ENCODE measurements at regions not wholly inside any gene's neighbourhood (a gene's known extent, or its start where the extent isn't known, plus 50 kb on each side); places are given as distances from the start of the nearest gene placed in this dataset.
"Not testable (repeated sequence)": the region's sequence is repeated elsewhere in the genome, so short reads cannot be mapped to it uniquely, and the experiment has no call there.

DNA sequence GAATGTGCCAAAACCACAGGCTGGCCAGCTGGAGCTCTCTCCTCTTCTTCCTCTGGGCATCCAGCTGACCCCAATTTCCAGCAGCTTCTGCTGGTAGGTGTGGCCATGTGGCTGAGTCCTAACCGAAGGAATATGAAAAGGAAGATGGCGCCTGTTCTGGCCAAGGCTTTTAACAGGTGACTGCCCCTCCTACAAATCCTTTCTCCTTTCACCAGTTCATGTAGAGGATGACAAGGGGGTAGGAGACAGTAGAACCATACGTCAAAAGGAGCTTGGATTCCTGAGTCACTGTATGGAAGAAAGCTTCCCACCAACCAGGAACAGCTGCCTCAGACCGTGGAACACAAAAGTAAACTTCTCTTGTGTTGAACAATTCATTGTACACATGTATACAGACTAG, 316.7 kb upstream of the IGF1R start:
- no peak for DNase-seq

DNA sequence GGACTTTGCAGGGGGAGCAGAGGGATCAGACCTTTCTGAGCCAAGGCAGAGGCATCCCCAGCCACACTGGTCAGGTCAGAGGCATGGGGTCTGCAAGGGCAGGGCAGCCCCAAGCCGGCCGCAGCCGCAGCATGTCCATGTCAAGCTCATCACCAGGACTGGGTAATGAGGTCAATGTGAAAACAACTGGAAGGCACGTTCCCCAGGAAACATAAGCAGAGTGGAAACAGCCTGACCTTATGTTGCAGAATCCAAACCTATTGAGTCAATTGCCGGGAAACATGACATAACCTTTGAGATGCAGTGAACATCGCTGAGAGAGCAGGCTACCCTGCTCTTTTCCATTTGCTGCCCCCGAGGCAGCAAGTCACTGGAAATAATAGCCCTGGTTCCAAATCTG, 315.1 kb upstream of the IGF1R start:
- no peak for DNase-seq

DNA sequence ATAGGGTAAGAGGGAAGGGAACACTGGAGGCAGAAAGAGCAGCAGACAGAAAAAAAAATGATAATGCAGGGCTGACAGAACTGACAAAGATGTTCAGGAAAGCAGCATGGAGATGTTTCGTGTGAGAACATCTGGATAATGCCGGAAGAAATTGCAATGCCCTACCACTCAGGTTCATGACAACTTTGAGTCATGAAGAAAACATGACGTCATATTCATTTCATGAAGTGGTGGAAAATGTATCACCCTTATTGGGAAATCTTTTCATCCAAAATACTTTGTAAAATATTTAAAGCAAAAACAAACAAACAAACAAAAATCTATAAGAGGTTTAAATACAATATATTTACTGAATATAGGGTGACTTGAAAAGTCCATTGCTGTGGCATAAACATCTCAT, 305.4 kb upstream of the IGF1R start:
- DNase-seq, result no peak

DNA sequence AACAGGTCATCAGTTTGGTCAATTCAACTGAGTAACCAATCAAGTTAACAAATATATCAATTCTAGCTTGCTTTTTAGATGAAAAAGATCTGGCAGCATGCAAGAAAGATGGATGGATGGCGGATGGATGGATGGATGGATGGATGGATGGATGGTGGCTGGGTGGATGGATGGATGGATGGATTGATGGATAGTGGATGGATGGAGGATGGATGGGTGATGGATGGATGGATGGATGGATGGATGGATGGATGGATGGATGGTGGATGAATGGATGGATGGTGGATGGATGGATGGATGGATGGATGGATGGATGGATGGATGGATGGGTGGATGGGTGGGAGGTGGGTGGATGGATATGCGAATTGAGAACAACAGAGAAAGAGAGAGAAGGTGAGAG, 303.7 kb upstream of the IGF1R start:
- no peak for DNase-seq

DNA sequence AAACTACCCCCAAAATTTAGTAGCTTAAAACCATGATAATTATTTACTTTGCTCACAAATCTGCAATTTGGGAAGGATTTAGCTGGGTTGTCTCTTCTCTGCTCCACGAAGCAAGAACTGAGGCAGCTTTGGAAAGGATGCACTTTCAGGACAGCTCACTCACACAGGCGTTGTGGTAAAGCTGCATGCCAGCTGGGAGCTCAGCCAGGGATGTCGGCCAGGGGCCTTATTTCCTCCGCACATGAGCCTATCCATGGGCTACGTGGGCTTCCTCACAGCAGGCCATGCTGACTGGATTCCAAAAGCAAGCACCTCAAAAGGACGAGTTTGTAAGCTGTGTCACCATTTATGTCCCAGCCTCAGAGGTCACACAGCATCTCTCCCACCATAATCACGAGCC, 301.3 kb upstream of the IGF1R start:
- no peak for DNase-seq

DNA sequence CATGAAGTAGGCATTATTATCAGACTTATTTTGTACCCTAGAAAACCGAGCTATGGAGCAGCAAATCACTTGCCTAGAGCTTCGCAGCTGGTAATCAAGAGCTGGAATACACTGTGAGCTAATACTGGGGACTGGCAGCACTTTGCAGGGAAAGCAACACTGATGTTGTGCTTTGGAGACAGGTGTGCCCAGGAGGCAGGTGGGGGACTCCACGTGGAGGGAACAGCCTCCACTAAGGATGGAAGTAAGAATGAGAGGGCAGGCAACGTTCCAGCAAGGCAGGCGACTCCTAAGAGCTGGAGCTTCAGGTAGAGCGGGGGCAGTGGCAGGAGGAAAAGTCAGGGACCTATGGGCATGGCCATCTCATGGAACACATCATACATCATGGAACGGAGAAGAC, 300.5 kb upstream of the IGF1R start:
- DNase-seq, result no peak

DNA sequence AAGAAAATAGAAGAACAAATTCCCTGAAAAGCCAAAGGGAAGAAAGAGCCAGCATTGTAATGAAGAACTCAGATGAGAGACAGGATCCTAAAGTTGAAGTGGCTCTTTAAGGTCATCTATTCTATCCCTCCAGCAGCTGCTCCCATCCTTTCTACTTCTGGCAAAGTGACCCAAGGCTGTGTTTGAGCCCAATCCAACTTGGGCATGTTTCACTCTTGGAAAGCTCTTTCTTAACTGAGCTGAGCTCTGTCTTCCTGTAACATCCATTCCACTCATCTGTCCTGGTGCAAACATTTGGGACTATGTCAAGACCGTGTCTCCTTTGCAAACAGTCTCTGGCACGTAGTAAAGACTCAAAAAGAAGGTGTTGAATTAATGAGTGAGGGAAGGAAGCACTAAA, 298.1 kb upstream of the IGF1R start:
- no peak for DNase-seq

DNA sequence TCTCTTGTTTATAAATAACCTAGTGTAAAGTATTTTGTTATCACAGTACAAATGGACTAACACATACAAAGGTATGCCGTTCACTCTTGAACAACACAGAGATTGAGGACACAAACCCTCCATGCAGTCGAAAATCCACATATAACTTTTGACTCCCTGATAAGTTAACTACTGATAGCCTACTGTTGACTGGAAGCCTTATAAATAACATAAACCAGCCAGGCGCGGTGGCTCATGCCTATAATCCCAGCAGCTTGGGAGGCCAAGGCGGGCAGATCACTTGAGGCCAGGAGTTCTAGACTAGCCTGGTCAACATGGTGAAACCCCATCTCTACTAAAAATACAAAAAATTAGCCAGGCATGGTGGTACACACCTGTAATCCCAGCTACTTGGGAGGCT, 290.1 kb upstream of the IGF1R start:
- DNase-seq, result not testable (repeated sequence)

DNA sequence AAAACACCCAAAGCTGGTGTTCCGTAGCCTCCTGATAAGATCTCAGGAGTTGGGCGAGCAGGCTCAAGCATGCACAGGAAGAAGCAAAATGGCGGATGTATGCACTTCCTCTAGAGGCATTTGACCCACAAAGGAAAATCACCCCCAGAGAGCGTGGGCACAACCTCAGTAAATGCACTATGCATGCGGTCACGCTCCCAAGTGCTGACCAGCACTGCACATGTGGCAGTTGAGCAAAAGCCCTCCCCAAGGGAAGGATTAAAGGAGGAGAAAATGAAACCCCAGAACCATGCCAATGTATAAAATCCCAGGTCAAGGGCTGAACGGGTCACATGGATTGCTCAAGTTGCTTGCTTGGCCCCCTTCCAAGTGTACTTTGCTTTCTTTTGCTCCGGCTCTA, 289.4 kb upstream of the IGF1R start:
- no peak for DNase-seq

DNA sequence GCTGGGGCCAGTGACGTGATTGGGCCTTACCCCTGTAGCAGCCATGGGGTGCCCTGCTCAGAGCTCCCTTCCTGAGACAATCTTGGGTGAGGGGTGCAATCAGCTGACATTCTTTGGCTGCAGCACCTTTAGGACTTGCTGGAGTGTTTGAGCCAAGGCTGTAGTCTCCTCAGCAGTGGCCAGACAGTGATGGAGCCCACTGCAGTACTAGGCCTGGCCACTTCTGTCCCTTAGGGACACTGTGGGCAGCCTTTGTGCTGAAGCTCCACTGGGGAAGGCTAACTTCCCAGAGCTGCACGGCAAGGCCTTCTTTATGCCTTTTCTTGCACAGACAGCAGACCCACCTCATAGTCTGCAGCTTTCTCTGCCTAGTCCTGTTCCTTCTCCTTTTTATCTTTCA, 284.9 kb upstream of the IGF1R start:
- DNase-seq, result no peak

DNA sequence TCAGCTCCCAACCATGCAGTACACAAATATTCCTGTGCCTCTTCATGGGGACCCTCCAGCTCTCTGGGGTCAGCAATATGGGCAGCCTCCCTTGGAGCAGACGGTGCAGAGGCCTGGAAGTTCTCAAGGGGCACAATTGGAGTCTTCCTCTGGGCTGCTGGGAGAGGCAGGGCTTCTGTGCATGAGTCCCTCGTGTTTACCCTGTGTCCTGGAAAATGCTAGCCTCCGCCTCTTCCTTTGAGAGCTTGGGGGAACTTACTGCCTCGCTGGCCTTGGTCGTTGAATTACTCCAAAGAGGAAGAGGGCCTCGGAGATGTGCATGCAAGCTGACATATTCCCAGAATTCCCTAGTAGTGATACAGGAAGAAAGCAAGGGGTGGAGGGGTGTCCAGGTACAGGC, 284.4 kb upstream of the IGF1R start:
- DNase-seq, result no peak

DNA sequence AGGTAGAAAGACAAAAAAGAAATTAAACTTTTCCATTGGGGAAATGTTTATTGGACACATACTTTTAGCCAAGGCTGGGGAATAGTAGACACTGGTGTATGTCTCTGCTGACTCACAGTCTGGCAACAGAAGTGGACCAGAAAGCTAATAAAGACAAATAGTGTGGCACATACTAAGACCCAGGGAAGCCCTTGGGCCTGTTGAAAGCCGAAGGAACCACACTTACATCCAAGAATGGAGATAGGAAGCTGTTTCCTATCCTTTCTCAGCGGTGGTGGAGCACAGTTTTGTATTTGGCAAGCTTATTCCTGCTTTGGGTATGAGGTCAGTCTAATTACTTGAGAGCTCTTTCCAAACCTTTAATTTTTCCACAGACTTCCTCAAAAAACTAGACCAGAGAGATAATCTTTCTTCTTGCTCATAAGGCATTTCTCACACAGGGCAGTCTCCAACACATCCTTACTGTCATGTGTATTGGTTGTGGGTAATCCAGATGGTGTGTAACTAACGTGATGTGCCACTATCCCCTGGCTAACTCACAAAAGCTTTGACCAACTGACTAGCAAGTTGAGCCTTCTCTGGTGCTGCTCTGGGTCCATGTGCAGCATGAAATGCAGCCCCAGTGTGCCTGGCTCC, 279.1 kb upstream of the IGF1R start:
- DNase-seq, result no peak

DNA sequence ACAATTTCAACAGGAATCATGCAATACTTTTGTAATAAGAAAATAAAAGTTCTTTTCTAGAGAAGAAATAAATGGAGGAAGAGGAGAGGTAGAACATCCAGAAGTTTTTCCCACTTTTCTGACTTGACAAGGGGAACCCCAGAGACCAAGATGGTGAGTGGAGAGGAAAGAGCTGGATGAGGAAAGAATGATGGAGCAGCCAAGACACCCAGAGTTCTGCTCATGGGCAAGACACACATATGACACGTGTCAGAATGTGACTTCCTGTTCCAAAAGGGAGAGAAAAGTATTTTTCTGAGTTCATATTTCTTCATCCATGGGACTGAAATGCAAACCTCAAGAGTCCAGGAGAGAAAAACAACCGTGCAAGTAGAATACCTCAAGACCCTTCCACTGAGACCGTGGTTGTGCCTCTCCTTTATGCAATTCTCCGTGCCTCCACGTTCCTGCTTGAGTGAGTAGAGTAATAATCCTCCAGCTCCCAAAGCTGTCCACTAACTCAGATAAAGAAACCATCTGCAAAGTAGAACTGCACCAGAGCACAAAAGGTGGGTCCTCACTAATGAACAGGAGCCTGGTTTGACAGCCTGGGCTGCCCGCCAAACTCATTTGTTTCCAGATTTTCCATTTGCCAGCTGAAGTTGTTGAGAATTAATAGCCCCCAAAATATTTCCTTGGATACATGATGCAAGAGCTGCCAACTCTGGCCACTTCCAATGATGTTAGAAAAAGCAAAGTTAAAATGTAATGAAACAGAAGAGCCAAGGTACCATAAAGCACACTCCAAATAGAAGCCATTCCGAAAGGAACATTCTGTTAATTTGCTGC, 272.6 kb upstream of the IGF1R start:
- DNase-seq, result no peak

DNA sequence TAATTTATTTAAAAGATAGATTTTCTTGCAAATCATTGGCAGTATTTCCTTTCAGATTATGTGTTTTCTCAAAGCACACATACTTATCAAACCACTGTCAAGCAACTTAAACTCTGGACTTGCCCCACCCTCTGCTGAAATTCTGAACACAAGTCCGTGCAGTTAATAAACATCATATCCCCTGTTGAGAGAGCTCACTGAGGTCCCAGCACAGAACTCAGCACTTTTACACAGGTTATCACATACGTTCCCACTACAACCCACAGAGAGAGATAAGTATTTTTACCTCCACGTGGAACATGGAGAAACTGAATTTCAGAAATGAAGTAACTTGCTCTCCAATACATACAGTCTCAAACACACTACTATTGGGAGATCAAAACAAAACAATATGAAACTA, 267.6 kb upstream of the IGF1R start:
- DNase-seq, result no peak

DNA sequence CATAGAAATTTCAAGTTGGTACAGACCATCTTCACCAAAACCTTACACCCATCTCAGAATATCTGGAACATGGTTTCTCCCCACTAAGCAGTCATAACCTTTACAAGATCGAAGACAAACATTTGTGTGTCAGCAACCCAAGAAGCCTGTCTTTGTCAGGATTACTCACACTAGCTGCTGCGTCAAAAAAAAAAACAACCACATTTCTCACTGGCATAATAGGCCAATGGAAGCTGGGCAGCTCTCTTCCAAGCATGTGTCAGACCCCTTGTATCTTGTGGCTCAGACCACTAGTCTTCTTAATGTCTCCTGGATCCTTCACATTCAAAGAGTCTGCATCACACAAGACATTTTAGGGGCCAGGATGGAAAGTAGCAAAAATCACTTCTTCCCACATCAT, 266.9 kb upstream of the IGF1R start:
- no peak for DNase-seq

DNA sequence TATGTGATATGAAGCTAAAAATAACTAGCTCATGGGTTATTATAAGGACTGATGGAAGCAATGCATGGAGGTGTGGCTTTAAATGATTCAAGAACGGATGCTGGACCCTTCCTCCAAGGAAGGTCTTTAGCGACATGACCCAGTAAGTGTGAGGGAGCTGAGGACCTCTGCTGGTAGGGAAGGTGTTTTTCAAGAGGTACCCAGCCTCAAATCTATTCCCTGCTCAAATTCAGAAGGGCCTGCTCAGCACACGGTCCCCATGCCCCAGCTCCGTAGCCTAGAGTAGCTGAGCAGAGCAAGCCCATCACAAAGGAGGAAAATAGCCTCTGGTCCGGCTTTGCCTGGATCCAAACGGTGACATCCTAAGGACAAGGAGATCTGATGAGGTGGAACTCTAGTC, 266.2 kb upstream of the IGF1R start:
- DNase-seq, result no peak

DNA sequence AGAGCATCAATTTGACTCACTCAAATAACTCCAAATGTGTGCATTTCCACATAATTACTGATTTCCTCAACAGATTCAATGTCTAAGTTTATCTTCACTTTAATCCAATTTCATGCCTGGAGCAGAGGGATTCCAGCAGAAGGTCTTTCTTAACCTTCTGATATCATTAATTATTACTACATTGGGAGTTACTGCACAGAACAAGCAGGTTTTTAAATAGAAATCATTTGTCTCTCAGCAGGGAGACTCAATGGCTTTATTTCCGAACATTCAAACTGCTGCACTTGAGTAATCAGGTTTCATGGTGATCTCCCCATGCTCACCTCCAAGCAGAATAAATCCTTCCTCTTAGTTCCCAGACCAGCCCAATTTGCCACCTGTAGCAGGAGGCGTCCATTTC, 264.8 kb upstream of the IGF1R start:
- no peak for DNase-seq

DNA sequence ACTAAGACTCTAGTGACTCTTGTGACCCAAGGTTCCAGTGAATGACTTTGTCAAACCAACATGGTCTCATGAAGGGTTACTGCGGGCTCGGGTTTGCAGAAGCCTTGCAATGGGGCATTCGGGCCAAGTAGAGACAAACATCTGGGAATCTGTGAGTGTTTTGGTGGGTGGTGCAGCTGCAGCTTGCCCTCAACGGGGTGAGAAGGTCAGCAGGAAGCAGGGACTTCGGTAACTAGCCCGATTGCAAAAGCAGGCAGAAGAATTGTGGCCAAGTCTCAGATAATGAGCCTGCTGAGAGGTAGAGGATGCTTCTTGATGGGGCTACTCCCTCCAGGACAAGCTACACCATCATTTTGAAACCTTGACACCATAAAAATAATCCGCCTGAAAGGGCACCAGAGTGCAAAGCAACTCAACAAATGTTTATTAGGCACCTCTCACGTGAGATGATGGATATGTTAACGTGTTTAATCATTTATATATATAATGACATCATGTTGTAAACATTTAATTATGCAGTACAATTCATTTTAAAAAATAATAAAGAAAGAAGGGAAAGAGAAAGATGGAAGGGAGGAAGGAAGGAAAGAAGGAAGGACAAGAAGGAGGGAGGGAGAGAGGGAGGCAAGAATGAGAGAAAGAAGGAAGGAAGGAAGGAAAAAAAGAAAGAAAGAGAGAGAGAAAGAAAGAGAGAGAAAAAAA, 263.9 kb upstream of the IGF1R start:
- DNase-seq, result no peak

DNA sequence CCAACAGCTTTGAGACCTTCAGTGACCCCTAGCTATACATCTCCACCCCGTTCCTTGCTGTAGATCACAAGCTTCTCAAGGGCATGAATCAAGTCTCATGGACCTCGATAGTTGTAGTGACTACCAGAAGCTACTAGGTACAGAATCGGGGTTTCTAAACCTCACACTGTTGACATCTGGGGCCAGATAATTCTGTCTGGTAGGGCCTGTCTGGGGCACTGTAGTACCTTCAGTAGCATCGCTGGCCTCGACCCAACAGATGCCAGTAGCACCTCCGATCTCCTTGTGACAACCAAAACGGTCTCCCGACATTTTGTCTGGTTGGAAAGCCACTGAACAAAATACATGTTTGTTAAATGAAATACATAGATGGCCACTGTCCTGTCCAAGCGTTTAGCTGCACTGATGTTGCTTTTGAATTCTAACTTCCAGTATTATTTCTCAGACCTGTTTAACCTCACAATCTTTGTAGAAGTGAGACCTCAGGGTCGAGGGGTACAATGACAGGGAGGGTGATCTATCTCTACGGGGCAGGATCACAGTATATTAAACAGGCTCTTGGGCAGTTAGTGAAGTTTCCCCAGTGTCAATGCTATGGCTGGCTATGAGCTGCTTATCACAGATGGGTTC, 262.5 kb upstream of the IGF1R start:
- no peak for DNase-seq

DNA sequence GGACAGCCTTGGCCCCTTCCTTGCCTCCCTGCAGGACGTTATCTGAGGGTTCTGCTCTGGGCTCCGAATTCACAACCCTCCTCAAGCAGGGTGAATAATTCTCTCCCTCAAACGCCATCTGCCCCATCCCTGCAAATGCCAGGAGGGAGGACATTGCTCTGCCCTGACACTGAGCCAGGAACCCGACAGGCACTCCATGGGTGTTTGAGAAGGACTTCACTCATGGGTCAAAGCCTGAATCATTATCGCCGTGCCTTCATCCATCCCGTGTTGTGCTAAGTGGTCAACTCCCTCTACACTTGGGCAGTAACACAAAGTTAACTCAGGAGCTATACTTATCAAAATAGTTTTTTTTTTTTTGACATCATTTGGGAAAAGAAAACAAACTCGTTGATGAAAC, 261.8 kb upstream of the IGF1R start:
- DNase-seq, result no peak

DNA sequence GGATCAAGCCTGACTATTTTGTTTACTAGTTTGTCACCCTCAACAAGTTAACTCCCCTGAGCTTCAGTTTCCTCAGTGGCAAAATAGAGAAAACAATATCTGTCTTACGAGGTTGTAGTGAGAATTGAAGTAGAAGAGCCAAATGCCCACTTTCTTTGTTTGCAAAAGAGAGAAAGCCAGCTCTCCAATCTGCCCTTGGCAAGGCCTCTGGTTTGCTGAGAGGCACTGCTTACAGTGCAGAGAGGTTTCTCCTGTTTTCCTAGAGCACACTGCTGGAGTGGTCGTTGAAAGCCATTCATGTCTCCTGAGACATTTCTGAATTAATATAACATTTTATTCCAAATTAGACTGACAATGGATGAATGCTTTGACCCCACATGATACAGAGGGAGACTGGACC, 260.5 kb upstream of the IGF1R start:
- peak; percentile 12 for DNase-seq

DNA sequence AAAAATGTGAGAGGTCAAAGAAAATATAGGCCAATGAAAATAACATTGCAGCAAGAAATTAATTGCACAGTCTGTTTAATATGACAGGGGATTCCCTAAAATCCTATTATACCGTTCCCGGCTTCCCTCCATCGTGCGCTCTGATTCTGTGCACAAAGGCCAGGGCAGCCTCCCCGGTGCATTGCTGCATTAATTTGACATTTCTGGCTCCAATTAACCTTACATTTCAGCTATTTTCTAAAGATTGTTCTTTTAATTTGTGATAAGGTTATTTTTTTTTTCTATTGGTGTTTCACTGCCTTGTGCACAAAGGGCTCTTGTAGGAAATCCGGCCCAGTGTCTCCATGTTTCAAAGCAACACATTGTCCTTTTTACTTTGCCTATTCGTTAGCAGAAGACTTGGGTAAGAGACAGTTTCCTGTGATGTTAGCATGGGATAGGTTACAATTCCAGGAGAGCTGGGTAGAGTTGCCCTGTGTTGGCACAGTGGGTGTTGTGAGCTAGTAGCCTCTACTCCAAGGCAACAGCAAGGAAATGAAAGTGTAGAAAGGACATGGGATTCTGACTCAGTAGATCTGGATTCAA, 257.3 kb upstream of the IGF1R start:
- DNase-seq, result no peak

DNA sequence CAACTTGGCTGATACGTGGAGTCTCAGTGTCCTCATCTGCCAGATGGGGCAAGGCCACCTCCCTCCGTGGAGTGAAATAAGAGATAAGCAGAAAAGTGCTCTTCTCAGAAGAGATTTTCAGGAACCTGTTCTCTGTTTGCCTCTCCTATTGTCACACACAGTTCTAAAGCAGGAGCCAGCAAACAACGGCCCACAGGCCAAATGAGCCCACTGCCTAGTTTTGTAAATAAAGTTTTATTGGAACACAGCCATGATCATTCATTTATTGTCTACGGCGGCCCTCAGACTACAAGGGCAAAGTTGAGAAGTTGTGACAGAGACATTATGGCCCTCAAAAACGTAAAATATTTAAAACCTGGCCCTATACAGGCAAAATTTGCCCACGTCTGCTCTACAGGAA, 256.8 kb upstream of the IGF1R start:
- DNase-seq, result no peak

All from NCI-H2029 (cell line).